GM19239 (cell line): ENCODE measurements at regions not wholly inside any gene's neighbourhood (a gene's known extent, or its start where the extent isn't known, plus 50 kb on each side); places are given as distances from the start of the nearest gene placed in this dataset.
A peak's percentile ranks its signal among the peaks of the same experiment; 100 is the strongest.

Source experiments
- DNase-seq: peaks from one replicate; pipeline ENCODE4 v3.0.0; 2011; ENCODE audit warnings: low spot score; ENCODE audit not compliant: insufficient read length
- FAIRE-seq: peaks from 2 replicates; lab custom pipeline; 2011; peaks lifted over from hg19 to GRCh38; lab: Jason Lieb, UNC

GRCh38 chr10:104574427-104574826, 66.7 kb upstream of the SORCS3 start:
- FAIRE-seq = no peak
- no peak for DNase-seq

DNA sequence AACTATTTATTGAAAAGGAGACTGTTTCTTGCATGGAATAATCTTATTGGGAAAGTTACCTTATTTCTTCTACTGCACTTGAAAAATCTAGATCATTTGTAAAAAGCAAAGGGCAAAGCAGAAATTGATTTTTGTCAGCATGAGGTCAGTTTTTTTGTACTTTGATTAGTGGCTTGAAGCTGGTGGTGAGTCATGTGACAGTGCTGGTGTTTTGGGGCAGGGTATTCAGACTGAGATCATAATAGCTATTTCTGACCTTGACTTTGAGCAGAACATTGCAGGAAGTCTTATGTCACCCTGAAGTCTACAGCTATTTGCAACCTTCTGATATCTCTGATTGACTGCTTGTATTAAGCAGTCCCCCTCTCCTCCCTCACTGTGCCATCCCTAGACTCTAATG, 66.3 kb upstream of the SORCS3 start:
- no peak for FAIRE-seq
- no peak for DNase-seq

DNA sequence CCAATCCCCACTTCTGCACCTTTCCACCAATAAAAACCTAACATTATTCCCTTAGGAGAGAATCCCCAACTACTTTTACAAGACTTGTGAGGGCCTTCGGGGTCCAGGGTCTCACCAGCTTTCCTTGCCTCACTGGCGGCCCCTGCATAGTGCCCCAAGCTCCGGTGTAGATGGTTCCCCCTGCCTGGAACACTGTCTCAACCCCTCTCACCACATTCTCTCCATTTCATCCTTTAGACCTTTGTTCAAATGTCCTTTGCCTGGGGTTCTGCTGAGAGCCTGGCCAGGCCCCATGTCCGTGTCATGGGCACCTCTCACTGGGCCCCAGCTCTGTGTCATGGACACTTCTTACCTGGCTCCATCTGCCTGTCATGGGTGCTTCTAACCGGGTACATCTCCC, 64.5 kb upstream of the SORCS3 start:
- FAIRE-seq (no peak), DNase-seq (no peak)

GRCh38 chr10:104577163-104577562, 63.9 kb upstream of the SORCS3 start:
- DNase-seq (no peak), FAIRE-seq (no peak)

GRCh38 chr10:104577861-104578521, 63.1 kb upstream of the SORCS3 start:
- no peak for DNase-seq
- no peak for FAIRE-seq

DNA sequence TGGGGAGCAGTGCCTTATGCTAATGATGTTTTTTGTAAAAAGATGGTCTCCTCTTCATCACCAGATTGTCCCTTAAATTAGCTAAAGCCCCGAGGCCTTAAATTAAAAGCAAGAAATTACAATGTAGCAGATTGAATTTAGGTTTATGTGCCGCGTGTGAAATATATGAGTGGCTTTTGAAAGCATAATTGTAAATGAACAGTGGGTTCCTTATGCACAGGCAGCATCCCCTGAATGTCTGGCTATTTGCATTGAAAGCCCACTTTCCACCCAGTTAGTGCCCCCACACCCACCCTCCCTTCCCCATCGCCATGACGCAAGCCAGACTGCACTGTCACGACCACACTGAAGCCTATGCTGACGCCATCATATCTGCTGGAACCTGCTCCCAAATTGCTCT, 62.4 kb upstream of the SORCS3 start:
- DNase-seq (no peak), FAIRE-seq (no peak)

DNA sequence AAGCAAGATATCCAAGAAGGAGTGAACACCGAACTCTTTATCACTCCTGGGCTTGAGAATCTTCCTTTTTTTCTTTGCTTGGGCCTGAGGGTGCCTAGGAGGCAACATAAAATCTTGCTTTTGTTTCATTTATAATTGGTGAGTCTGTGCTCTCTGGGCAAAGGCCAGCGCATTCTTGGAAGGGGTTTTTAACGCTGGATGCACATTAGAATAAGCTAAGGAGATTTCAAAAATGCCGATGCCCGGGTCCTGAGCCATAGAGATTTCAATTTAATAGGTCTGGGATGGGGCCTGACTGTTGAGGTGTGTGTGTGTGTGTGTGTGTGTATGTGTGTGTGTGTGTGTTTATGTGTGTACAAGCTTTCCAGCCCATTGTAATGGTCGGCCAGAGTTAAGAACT, 62.0 kb upstream of the SORCS3 start:
- no peak for FAIRE-seq
- DNase-seq = no peak

GRCh38 chr10:104580321-104580720, 60.8 kb upstream of the SORCS3 start:
- DNase-seq = no peak
- no peak for FAIRE-seq

GRCh38 chr10:104580774-104581675, 60.1 kb upstream of the SORCS3 start:
- peak; percentile 63 for DNase-seq
- peak; percentile 88 for FAIRE-seq

GRCh38 chr10:104581884-104582601, 59.0 kb upstream of the SORCS3 start:
- FAIRE-seq = no peak
- no peak for DNase-seq

DNA sequence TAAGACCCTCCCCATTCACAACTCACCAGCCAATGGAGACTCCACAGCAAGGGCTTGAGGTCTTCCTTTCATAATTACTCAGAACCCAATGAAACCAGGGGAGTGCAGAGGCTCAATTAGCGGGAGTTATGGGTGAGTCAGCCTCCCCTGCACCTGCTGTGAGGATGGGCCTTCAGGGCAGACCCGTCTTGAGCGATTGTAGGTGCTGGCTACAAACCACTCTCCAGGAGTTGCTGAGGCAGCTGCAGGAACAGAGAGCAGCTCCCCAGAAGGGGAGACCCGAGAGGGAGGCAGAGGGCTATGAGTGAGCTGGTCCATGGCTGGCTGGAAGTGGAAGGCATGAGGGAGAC, 58.5 kb upstream of the SORCS3 start:
- no peak for DNase-seq
- no peak for FAIRE-seq

- no peak for FAIRE-seq
These were observed 58.1 kb upstream of the SORCS3 start for GRCh38 chr10:104582966-104583365.

GRCh38 chr10:104584541-104584940, 56.5 kb upstream of the SORCS3 start:
- no peak for FAIRE-seq
- no peak for DNase-seq

More at GRCh38 chr10:104582966-104583365, 58.1 kb upstream of the SORCS3 start:
- no peak for DNase-seq

GRCh38 chr10:104587751-104588150, 53.3 kb upstream of the SORCS3 start:
- FAIRE-seq (no peak), DNase-seq (no peak)

DNA sequence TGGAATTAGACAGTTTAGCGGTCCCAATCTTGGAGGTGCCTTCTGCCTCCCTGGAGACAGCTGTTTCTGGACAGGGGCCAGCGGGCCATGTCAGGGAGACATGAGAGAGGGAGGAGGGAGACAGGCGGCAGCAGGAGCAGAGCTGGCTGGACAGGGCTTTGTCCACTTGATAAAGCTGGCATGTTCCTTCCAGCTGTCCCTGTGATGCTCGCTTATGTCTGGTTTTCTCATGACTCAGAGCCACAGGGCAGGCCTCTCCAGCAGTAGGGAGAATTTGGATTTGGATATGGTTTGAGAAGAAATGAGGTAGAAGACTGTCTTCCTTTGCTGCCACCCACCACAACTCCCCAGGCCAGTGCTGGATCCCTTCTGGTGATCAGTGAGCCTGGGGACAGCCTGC, 51.7 kb upstream of the SORCS3 start:
- no peak for DNase-seq
- no peak for FAIRE-seq

GRCh38 chr10:104589871-104590270, 51.2 kb upstream of the SORCS3 start:
- DNase-seq (no peak), FAIRE-seq (no peak)
